Subcutaneous abdominal adipose tissue (tissue), 5 donors: ENCODE measurements at regions not wholly inside any gene's neighbourhood (a gene's known extent, or its start where the extent isn't known, plus 50 kb on each side); places are given as distances from the start of the nearest gene placed in this dataset.

Source experiments
- H3K27ac ChIP-seq: one replicate; pipeline ENCODE4 v1.7.0; 2013; ENCODE audit warnings: low read depth, mild to moderate bottlenecking, inconsistent platforms, low read length, moderate library complexity
- H3K27me3 ChIP-seq, 5 donors: one replicate each; pipeline ENCODE4 v1.7.0; 2013; ENCODE audit warnings: low read length in 5 of 5, inconsistent platforms in 1 of 5; ENCODE audit not compliant: control insufficient read depth in 5 of 5, insufficient read depth in 4 of 5
- H3K36me3 ChIP-seq, 5 donors: one replicate each; pipeline ENCODE4 v1.7.0; 2013; ENCODE audit warnings: low read length in 5 of 5; ENCODE audit not compliant: control insufficient read depth in 5 of 5, insufficient read depth in 5 of 5
- H3K4me1 ChIP-seq, 5 donors: one replicate each; pipeline ENCODE4 v1.7.0; 2013; ENCODE audit warnings: low read length in 5 of 5, mild to moderate bottlenecking in 3 of 5, moderate library complexity in 1 of 5; ENCODE audit not compliant: control insufficient read depth in 5 of 5, insufficient read depth in 5 of 5
- H3K4me3 ChIP-seq, 5 donors: one replicate each; pipeline ENCODE4 v1.7.0; 2013; ENCODE audit warnings: low read length in 5 of 5, low read depth in 1 of 5
- H3K9ac ChIP-seq, 5 donors: one replicate each; pipeline ENCODE4 v1.7.0; 2013; ENCODE audit warnings: low read length in 5 of 5, mild to moderate bottlenecking in 4 of 5, moderate library complexity in 3 of 5
- H3K9me3 ChIP-seq, 5 donors: one replicate each; pipeline ENCODE4 v1.7.0; 2013; ENCODE audit warnings: low read length in 5 of 5; ENCODE audit not compliant: control insufficient read depth in 5 of 5
- donor health status: healthy.
- donor health status: healthy.
- donor health status: healthy.
- donor health status: healthy.
- donor health status: healthy.

GRCh38 chr11:70493891-70494290 is 95.6 kb downstream of the CTTN start:
- Histone ChIP-seq H3K4me1 (peaks cover 0 to 23% (median 17%) of the 10 kb centered on the region in 5 donors), H3K27ac (no peak overlapping the region), H3K4me3 (no peak overlapping the region), H3K36me3 (no peaks in the 10 kb centered on the region), H3K9ac (no peak overlapping the region), H3K9me3 (peaks cover 0 to 20% (median 17%) of the 10 kb centered on the region in 5 donors), H3K27me3 (no peaks in the 10 kb centered on the region)

GRCh38 chr11:70494559-70495350 is 96.4 kb downstream of the CTTN start:
- Histone ChIP-seq H3K36me3 (no peaks in the 10 kb centered on the region), H3K27me3 (no peaks in the 10 kb centered on the region)

GRCh38 chr11:70495351-70496310 is 97.3 kb downstream of the CTTN start:
- peaks cover 0 to 19% (median 13%) of the 10 kb centered on the region in 5 donors for H3K4me1 ChIP-seq
- H3K9ac ChIP-seq, result no peak overlapping the region
- H3K9me3 ChIP-seq, result peaks cover 0 to 16% (median 12%) of the 10 kb centered on the region in 5 donors
- no peaks in the 10 kb centered on the region for H3K27me3 ChIP-seq
- H3K4me3 ChIP-seq, result no peak overlapping the region
- H3K36me3 ChIP-seq, result peaks cover 0 to 3% (median 0%) of the 10 kb centered on the region in 5 donors
- H3K27ac ChIP-seq, result no peak overlapping the region

More at GRCh38 chr11:70494559-70495350, 96.4 kb downstream of the CTTN start:
- Histone ChIP-seq H3K4me3 (no peak overlapping the region), H3K9ac (no peak overlapping the region), H3K9me3 (peaks cover 0 to 20% (median 17%) of the 10 kb centered on the region in 5 donors), H3K27ac (no peak overlapping the region), H3K4me1 (peaks cover 0 to 23% (median 17%) of the 10 kb centered on the region in 5 donors)

GRCh38 chr11:70496591-70497535 is 98.5 kb downstream of the CTTN start:
- H3K4me3 ChIP-seq, result no peak overlapping the region
- no peaks in the 10 kb centered on the region for H3K27me3 ChIP-seq
- no peak overlapping the region for H3K27ac ChIP-seq
- no peak overlapping the region for H3K9ac ChIP-seq
- peaks cover 0 to 3% (median 0%) of the 10 kb centered on the region in 5 donors for H3K36me3 ChIP-seq
- peaks cover 0 to 6% (median 2%) of the 10 kb centered on the region in 5 donors for H3K9me3 ChIP-seq
- peaks cover 0 to 25% (median 14%) of the 10 kb centered on the region in 5 donors for H3K4me1 ChIP-seq

GRCh38 chr11:70497536-70498075 is 99.3 kb downstream of the CTTN start:
- Histone ChIP-seq H3K27ac (no peak overlapping the region), H3K9ac (no peak overlapping the region), H3K4me3 (no peak overlapping the region)

GRCh38 chr11:70498171-70498571 is 99.8 kb downstream of the CTTN start:
- H3K27me3 ChIP-seq, result no peaks in the 10 kb centered on the region

More at GRCh38 chr11:70497536-70498075, 99.3 kb downstream of the CTTN start:
- no peaks in the 10 kb centered on the region for H3K9me3 ChIP-seq
- no peaks in the 10 kb centered on the region for H3K27me3 ChIP-seq
- H3K36me3 ChIP-seq, result peaks cover 0 to 3% (median 0%) of the 10 kb centered on the region in 5 donors
- peaks cover 0 to 20% (median 7%) of the 10 kb centered on the region in 5 donors for H3K4me1 ChIP-seq

GRCh38 chr11:70498976-70499801 is 100.9 kb downstream of the CTTN start:
- H3K36me3 ChIP-seq, result peaks cover 0 to 3% (median 0%) of the 10 kb centered on the region in 5 donors
- H3K9ac ChIP-seq, result no peak overlapping the region
- no peak overlapping the region for H3K27ac ChIP-seq
- no peaks in the 10 kb centered on the region for H3K27me3 ChIP-seq
- no peaks in the 10 kb centered on the region for H3K9me3 ChIP-seq
- H3K4me1 ChIP-seq, result peaks cover 0 to 20% (median 7%) of the 10 kb centered on the region in 5 donors
- H3K4me3 ChIP-seq, result no peak overlapping the region

More at GRCh38 chr11:70498171-70498571, 99.8 kb downstream of the CTTN start:
- H3K9ac ChIP-seq, result no peak overlapping the region
- peaks cover 0 to 20% (median 7%) of the 10 kb centered on the region in 5 donors for H3K4me1 ChIP-seq
- H3K9me3 ChIP-seq, result no peaks in the 10 kb centered on the region
- no peak overlapping the region for H3K4me3 ChIP-seq
- H3K36me3 ChIP-seq, result peaks cover 0 to 3% (median 0%) of the 10 kb centered on the region in 5 donors
- H3K27ac ChIP-seq, result no peak overlapping the region

GRCh38 chr11:70500076-70500847 is 101.9 kb downstream of the CTTN start:
- H3K36me3 ChIP-seq, result peaks cover 0 to 3% (median 0%) of the 10 kb centered on the region in 5 donors
- peaks cover 0 to 16% (median 4%) of the 10 kb centered on the region in 5 donors for H3K4me1 ChIP-seq
- H3K9me3 ChIP-seq, result no peaks in the 10 kb centered on the region
- no peak overlapping the region for H3K4me3 ChIP-seq
- no peaks in the 10 kb centered on the region for H3K27me3 ChIP-seq
- H3K27ac ChIP-seq, result no peak overlapping the region
- H3K9ac ChIP-seq, result no peak overlapping the region
